GM12873 (cell line): ENCODE measurements at regions not wholly inside any gene's neighbourhood (a gene's known extent, or its start where the extent isn't known, plus 50 kb on each side); places are given as distances from the start of the nearest gene placed in this dataset.

Experiments used
- TF ChIP-seq, protein P1 (sequence below): IDR thresholded peaks from 2 replicates; pipeline ENCODE4 v1.5.1; 2012; ENCODE audit warnings: low read depth, mild to moderate bottlenecking, moderate library complexity, low read length, control low read depth; ENCODE audit not compliant: insufficient read depth; ENCODE audit errors: missing control alignments

GRCh38 chr2:176729706-176730569 lies 460.7 kb downstream of the MTX2 start:
- TF ChIP-seq, protein P1, sequence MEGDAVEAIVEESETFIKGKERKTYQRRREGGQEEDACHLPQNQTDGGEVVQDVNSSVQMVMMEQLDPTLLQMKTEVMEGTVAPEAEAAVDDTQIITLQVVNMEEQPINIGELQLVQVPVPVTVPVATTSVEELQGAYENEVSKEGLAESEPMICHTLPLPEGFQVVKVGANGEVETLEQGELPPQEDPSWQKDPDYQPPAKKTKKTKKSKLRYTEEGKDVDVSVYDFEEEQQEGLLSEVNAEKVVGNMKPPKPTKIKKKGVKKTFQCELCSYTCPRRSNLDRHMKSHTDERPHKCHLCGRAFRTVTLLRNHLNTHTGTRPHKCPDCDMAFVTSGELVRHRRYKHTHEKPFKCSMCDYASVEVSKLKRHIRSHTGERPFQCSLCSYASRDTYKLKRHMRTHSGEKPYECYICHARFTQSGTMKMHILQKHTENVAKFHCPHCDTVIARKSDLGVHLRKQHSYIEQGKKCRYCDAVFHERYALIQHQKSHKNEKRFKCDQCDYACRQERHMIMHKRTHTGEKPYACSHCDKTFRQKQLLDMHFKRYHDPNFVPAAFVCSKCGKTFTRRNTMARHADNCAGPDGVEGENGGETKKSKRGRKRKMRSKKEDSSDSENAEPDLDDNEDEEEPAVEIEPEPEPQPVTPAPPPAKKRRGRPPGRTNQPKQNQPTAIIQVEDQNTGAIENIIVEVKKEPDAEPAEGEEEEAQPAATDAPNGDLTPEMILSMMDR, result no peak

DNA sequence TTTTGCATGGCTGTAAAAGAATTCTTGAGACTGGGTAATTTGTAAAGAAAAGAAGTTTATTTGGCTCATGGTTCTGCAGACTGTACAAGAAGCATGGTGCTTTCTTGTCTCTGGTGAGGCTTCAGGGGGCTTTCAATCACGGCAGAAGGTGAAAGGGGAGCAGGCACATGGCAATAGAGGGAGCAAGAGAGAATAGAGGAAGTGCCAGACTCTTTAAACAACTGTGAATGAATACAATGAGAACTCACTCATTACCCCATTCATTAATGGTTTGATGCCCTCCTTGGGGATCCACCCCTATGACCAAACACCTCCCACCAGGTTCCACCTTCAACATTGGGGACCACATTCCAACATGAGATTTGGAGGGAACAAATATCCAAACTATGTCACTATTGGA lies 463.5 kb downstream of the MTX2 start:
- TF ChIP-seq, protein P1, result no peak

DNA sequence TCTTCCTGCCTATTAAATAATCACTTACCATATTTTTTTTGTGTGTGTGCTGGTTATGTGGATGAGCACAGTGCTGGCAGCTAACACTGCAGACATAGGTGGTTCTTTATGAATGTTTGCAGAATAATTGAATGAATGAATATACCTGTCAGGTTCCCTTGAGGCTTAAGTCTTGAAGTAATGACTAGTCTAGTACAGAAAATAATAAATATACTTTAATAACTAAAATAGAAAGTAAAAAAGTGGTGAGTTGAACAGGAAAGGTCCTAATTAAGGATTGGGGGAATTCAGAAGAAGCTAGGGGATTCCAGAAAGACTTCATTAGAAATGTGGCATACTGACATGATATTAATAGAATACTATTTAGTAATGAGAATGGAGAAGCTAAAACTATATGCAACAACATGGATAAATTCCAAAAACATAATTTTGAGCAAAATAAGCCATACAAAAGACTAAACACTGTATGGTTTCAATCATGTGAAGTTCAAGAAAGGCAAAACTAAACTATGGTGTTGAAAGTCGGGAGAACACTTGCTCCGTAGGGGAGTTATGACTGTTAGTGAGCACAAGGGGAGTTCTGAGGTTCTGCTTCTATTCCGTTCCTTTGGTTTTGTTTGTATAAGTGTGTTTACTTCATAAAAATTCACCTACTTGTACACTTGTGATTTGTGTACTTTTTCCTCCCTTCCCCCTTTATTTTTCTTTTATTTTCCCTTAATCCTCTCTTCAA lies 464.6 kb downstream of the MTX2 start:
- TF ChIP-seq, protein P1, result no peak

GRCh38 chr2:176734868-176735267 lies 465.6 kb downstream of the MTX2 start:
- TF ChIP-seq, protein P1, result no peak

GRCh38 chr2:176742271-176742670 lies 470.3 kb upstream of the HNRNPA3 start:
- TF ChIP-seq, protein P1, result no peak

GRCh38 chr2:176743671-176744070 lies 468.9 kb upstream of the HNRNPA3 start:
- TF ChIP-seq, protein P1, result no peak

DNA sequence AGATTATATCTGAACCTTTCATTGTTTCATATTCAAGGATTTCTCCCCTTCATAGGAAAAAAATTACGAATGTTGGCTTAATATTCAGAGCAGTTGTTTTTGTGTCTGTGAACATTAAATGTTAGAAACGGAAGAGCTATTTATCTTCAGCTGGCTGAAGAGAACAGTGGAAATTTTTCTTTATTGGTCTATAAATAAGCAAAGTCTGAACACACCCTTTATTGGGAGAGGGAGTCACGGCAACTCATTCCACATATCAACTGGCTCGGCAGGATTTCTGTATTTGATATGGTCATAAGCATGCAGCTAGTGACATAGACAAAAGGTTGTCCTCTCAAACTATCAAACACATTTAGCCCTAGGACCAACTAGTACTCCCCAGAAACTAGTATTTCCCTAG lies 468.4 kb upstream of the HNRNPA3 start:
- TF ChIP-seq, protein P1, result no peak
